SU-DHL-6 (cell line): ENCODE measurements at regions not wholly inside any gene's neighbourhood (a gene's known extent, or its start where the extent isn't known, plus 50 kb on each side); places are given as distances from the start of the nearest gene placed in this dataset.

Source experiments
- H2AFZ ChIP-seq: fragments of 200-600 bp; sonication (generic); 2 replicates; pipeline ENCODE4 v1.6.1; 2014; ENCODE audit warnings: low read depth, mild to moderate bottlenecking, moderate library complexity, mixed read lengths, antibody characterized with exemption, low read length; ENCODE audit not compliant: severe bottlenecking
- H3F3A ChIP-seq: fragments of 200-600 bp; shearing (Covaris generic); 2 replicates; pipeline ENCODE4 v1.6.0; 2016; ENCODE audit warnings: antibody characterized with exemption, mild to moderate bottlenecking; ENCODE audit not compliant: insufficient read depth
- H3K27ac ChIP-seq: fragments of 200-600 bp; sonication (generic); 2 replicates; pipeline ENCODE4 v1.5.1; 2016; ENCODE audit warnings: low read depth, mild to moderate bottlenecking, low read length, moderate library complexity, mixed read lengths
- H3K27me3 ChIP-seq: fragments of 200-600 bp; sonication (generic), shearing (Covaris generic); 2 replicates; pipeline ENCODE4 v1.6.0; 2014; ENCODE audit warnings: mild to moderate bottlenecking, low read length
- H3K36me3 ChIP-seq: fragments of 200-600 bp; sonication (generic); 2 replicates; pipeline ENCODE4 v1.6.1; 2014; ENCODE audit warnings: mild to moderate bottlenecking, low read length, mixed read lengths
- H3K4me2 ChIP-seq: fragments of 300-600, 200-600 bp; shearing (Covaris generic), sonication (generic); 2 replicates; pipeline ENCODE4 v1.6.0; 2014; ENCODE audit warnings: low read length, low read depth, mild to moderate bottlenecking; ENCODE audit not compliant: poor library complexity, severe bottlenecking
- H3K4me3 ChIP-seq: fragments of 200-600 bp; sonication (generic); 2 replicates; pipeline ENCODE4 v1.5.1; 2014; ENCODE audit warnings: antibody characterized with exemption, low read length, mild to moderate bottlenecking, mixed read lengths; ENCODE audit not compliant: insufficient read depth, poor library complexity, severe bottlenecking
- H3K79me2 ChIP-seq: fragments of 200-600 bp; sonication (generic); 2 replicates; pipeline ENCODE4 v1.6.1; 2014; ENCODE audit warnings: mild to moderate bottlenecking, low read length, moderate library complexity; ENCODE audit not compliant: insufficient read depth
- H3K9ac ChIP-seq: fragments of 200-600 bp; sonication (generic); 2 replicates; pipeline ENCODE4 v1.7.0; 2014; ENCODE audit warnings: mild to moderate bottlenecking, low read length
- H3K9me2 ChIP-seq: fragments of 200-600 bp; sonication (generic); replicated peaks from 2 replicates; pipeline ENCODE4 v1.6.1; 2014; ENCODE audit warnings: low read length; ENCODE audit not compliant: insufficient read depth
- H3K9me3 ChIP-seq: fragments of 200-600 bp; sonication (generic); 2 replicates; pipeline ENCODE4 v1.6.1; 2014; ENCODE audit warnings: low read length, mixed read lengths; ENCODE audit not compliant: insufficient read depth
- H4K20me1 ChIP-seq: fragments of 200-600 bp; sonication (generic); 2 replicates; pipeline ENCODE4 v1.6.1; 2014; ENCODE audit warnings: low read depth, mild to moderate bottlenecking, antibody characterized with exemption, low read length, moderate library complexity, mixed read lengths
- EZH2phosphoT487 ChIP-seq: fragments of 200-600 bp; sonication (generic), shearing (Covaris generic); conservative IDR thresholded peaks from 2 replicates; pipeline ENCODE4 v1.6.1; 2018; ENCODE audit warnings: mild to moderate bottlenecking, antibody characterized with exemption, low read length, moderate library complexity, mixed read lengths
- TF ChIP-seq, protein P1 (sequence below): fragments of 200-600 bp; sonication (generic); IDR thresholded peaks from one replicate; pipeline ENCODE4 v1.5.1; 2017; ENCODE audit warnings: antibody characterized with exemption, mild to moderate bottlenecking, low read length, moderate library complexity; ENCODE audit not compliant: insufficient read depth, poor library complexity, severe bottlenecking

DNA sequence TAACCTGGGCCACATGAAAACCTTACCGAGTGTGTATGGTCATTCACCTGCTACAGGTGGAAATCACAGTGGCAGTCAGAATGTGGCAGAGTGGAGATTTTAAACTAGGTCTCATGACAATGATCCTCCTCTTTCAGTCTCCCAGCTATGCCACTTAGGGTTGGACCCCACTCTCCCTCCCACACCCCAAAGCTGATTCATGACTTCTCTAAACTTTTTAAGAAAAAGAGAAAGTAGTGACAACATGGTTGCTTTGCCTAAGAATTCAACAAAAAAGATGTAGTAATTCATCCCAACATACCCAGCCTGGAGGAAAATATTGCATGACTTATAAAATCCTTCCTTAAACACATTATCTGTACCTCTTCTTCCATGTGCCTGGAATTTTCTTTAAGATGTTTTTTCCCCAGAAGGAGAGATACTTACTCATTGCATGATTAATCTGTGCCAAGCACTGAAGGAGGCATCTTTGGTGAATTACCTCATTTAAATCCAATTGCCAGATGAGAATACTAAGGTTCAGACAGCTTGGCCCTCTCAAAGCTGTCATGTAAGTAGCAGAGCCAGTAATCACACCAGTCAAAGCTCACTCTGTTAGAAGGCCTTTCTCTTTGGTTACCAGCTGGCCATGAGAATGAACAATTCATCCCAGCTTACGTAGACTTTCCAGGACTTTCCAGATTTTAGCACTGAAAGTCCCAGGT is 119.9 kb downstream of the COPRS start:
- TF ChIP-seq EZH2phosphoT487, result no peak
- TF ChIP-seq, protein P1, sequence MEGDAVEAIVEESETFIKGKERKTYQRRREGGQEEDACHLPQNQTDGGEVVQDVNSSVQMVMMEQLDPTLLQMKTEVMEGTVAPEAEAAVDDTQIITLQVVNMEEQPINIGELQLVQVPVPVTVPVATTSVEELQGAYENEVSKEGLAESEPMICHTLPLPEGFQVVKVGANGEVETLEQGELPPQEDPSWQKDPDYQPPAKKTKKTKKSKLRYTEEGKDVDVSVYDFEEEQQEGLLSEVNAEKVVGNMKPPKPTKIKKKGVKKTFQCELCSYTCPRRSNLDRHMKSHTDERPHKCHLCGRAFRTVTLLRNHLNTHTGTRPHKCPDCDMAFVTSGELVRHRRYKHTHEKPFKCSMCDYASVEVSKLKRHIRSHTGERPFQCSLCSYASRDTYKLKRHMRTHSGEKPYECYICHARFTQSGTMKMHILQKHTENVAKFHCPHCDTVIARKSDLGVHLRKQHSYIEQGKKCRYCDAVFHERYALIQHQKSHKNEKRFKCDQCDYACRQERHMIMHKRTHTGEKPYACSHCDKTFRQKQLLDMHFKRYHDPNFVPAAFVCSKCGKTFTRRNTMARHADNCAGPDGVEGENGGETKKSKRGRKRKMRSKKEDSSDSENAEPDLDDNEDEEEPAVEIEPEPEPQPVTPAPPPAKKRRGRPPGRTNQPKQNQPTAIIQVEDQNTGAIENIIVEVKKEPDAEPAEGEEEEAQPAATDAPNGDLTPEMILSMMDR, result no peak
- H3K27ac ChIP-seq, result no peak overlapping the region
- H3K9ac ChIP-seq, result no peak overlapping the region

DNA sequence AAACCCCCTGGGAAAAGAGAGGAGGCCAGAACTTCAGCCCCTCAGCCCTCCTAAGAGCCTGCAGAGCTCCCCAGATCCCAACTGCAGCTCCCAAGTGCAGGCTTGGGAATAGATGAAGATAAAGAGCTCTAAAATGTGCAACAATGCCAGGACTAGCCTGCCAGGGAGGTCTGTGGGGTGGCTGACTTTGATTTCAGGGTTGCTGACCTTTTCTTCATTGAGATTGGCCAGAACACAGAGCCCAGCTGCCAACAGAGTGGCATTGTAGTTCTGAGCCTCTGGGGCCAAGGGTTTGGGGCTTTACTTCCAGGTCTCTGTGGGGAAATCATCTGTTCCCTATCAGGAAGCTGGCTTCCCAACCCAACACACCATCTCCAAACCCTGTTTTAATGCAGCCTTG is 120.6 kb downstream of the COPRS start:
- Histone ChIP-seq H2AFZ (no peak overlapping the region), H3K27me3 (no peaks in the 10 kb centered on the region), H3K9ac (no peak overlapping the region), H3K27ac (no peak overlapping the region), H3K9me3 (no peaks in the 10 kb centered on the region), H3K4me3 (no peak overlapping the region), H4K20me1 (no peaks in the 10 kb centered on the region), H3F3A (no peaks in the 10 kb centered on the region), H3K4me2 (no peak overlapping the region), H3K79me2 (no peaks in the 10 kb centered on the region), H3K9me2 (no peaks in the 10 kb centered on the region), H3K36me3 (no peaks in the 10 kb centered on the region)
- TF ChIP-seq EZH2phosphoT487, result no peak
- TF ChIP-seq, protein P1, result no peak

More for the DNA sequence above, 119.9 kb downstream of the COPRS start:
- Histone ChIP-seq H2AFZ (no peak overlapping the region), H4K20me1 (no peaks in the 10 kb centered on the region), H3K27me3 (no peaks in the 10 kb centered on the region), H3K79me2 (no peaks in the 10 kb centered on the region), H3K9me3 (no peaks in the 10 kb centered on the region), H3K36me3 (no peaks in the 10 kb centered on the region), H3K4me2 (no peak overlapping the region), H3F3A (no peaks in the 10 kb centered on the region), H3K4me3 (no peak overlapping the region), H3K9me2 (no peaks in the 10 kb centered on the region)

DNA sequence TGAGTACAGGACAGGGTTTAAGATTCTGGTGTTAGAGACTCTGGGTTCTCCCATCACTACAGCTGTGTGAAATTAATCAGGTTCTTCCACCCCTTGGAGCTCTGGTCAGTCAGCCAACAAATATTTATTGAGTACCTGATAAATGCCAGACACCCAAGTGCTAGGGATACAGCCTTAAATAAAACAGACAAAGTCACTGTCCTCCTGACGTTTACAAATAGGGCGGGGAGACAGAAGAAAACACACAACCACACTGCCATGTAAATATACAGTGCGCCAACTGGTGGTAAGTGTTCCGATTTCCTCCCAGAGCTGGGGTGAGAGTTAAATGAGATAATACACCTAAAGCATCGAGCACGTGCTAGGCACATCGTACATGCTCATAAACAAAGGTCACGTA is 121.0 kb downstream of the COPRS start:
- no peak for TF ChIP-seq EZH2phosphoT487
- TF ChIP-seq, protein P1, result no peak
- H3K27me3 ChIP-seq, result no peaks in the 10 kb centered on the region
- H4K20me1 ChIP-seq, result no peaks in the 10 kb centered on the region
- no peaks in the 10 kb centered on the region for H3K9me2 ChIP-seq
- no peaks in the 10 kb centered on the region for H3K36me3 ChIP-seq
- no peak overlapping the region for H3K4me2 ChIP-seq
- H3F3A ChIP-seq, result no peaks in the 10 kb centered on the region
- no peak overlapping the region for H3K4me3 ChIP-seq
- H2AFZ ChIP-seq, result no peak overlapping the region
- H3K27ac ChIP-seq, result no peak overlapping the region
- H3K79me2 ChIP-seq, result no peaks in the 10 kb centered on the region
- H3K9ac ChIP-seq, result no peak overlapping the region
- H3K9me3 ChIP-seq, result no peaks in the 10 kb centered on the region
